ENCODE measurements at regions not wholly inside any gene's neighbourhood (a gene's known extent, or its start where the extent isn't known, plus 50 kb on each side); places are given as distances from the start of the nearest gene placed in this dataset.
"Not testable (repeated sequence)": the region's sequence is repeated elsewhere in the genome, so short reads cannot be mapped to it uniquely, and the experiment has no call there.

DNA sequence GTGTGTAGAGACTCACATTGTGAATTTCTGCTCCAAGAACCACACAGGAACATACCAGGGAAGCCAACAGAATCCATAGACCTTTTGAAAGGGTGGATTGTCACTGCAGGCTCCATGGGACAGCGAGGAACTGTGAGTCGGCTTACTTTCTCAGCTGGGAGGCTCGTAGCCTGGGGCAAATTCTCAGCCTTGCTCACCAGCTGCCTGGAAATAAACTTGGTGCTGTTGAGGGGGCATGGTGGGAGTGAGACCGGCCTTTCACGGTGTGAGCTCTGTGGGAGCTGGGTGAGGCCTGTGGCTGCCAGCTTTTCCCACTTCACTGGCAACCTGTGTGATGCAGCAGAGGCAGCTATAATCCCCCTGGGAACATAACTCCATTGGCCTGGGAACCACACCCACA, 146.6 kb upstream of the P2RY1 start:
- no peak overlapping the region for H3K4me3 Mint-ChIP-seq
- H3K4me1 ChIP-seq (ENCODE audit: control insufficient read depth, insufficient read depth, low read length): no peaks in the 10 kb centered on the region
- peaks cover 45% of the 10 kb centered on the region for H3K9me3 ChIP-seq (ENCODE audit: control insufficient read depth, low read length)
- no peak overlapping the region for H3K27ac ChIP-seq (ENCODE audit: low read depth, low read length)
- no peak overlapping the region for H3K9ac ChIP-seq (ENCODE audit: extremely low read depth, low read length, poor library complexity, severe bottlenecking)
- WGBS, 2 experiments (ENCODE audit: insufficient coverage in 1 of 2, insufficient read length in 1 of 2): 38 to 54% methylated on average over 4 to 5 of the region's 5 CpGs
- peaks cover 18% of the 10 kb centered on the region for H3K27me3 ChIP-seq (ENCODE audit: control insufficient read depth, insufficient read depth, low read length, poor library complexity, severe bottlenecking)
- H3K9me3 Mint-ChIP-seq: peaks cover 19% of the 10 kb centered on the region
- no peak overlapping the region for H3K27ac Mint-ChIP-seq
- peak; percentile 64 for DNase-seq
- H3K36me3 Mint-ChIP-seq (ENCODE audit: low read depth): peaks cover 2% of the 10 kb centered on the region
- H3K36me3 ChIP-seq (ENCODE audit: control insufficient read depth, insufficient read depth, low read length): no peaks in the 10 kb centered on the region
- peaks cover 19% of the 10 kb centered on the region for H3K4me1 Mint-ChIP-seq
- no peak for TF ChIP-seq CTCF (conservative IDR thresholded peaks at IDR 0.05)
- H3K4me3 ChIP-seq (ENCODE audit: low read length): no peak overlapping the region
- H3K27me3 Mint-ChIP-seq (ENCODE audit: insufficient read depth): peaks cover 41% of the 10 kb centered on the region

GRCh38 chr3:152692326-152692725, 142.6 kb upstream of the P2RY1 start:
- H3K4me1 Mint-ChIP-seq: peaks cover 16% of the 10 kb centered on the region

DNA sequence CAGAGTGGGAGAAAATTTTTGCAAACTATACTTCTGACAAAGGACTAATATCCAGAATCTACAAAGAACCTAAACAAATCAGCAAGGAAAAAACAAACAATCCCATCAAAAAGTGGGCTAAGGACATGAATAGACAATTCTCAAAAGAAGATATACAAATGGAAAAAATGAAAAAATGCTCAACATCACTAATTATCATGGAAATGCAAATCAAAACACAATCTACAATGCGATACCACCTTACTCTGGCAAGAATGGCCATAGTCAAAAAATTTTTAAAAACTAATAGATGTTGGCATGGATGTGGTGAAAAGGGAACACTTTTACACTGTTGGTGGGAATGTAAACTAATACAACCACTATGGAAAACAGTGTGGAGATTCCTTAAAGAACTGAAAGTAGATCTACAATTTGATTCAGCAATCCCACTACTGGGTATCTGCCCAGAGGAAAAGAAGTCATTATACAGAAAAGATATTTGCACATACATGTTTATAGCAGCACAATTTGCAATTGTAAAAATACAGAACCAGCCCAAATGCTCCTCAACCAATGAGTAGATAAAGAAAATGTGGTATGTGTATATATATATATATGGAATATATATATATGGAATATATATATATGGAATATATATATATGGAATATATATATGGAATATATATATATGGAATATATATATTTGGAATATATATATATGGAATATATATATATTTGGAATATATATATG, 141.2 kb upstream of the P2RY1 start:
- not testable (repeated sequence) for H3K36me3 ChIP-seq (ENCODE audit: control insufficient read depth, insufficient read depth, low read length); H3K27ac ChIP-seq (ENCODE audit: low read depth, low read length); H3K4me1 ChIP-seq (ENCODE audit: control insufficient read depth, insufficient read depth, low read length); H3K27ac Mint-ChIP-seq; H3K9ac ChIP-seq (ENCODE audit: extremely low read depth, low read length, poor library complexity, severe bottlenecking); H3K36me3 Mint-ChIP-seq (ENCODE audit: low read depth); H3K4me3 Mint-ChIP-seq; H3K4me3 ChIP-seq (ENCODE audit: low read length); DNase-seq
- peaks cover 10% of the 10 kb centered on the region for H3K27me3 ChIP-seq (ENCODE audit: control insufficient read depth, insufficient read depth, low read length, poor library complexity, severe bottlenecking)
- peaks cover 11% of the 10 kb centered on the region for H3K9me3 ChIP-seq (ENCODE audit: control insufficient read depth, low read length)
- Mint-ChIP-seq H3K4me1 (peaks cover 15% of the 10 kb centered on the region), H3K9me3 (peaks cover 10% of the 10 kb centered on the region), H3K27me3 (ENCODE audit: insufficient read depth) (peaks cover 37% of the 10 kb centered on the region)
- WGBS, 2 experiments (ENCODE audit: insufficient coverage in 1 of 2, insufficient read length in 1 of 2): 100% methylated on average over 1 of the region's 1 CpG; no CpG with 5 or more reads in 1 of the 2 experiments

More at GRCh38 chr3:152692326-152692725, 142.6 kb upstream of the P2RY1 start:
- not testable (repeated sequence) for H3K36me3 ChIP-seq (ENCODE audit: control insufficient read depth, insufficient read depth, low read length); DNase-seq; H3K27ac Mint-ChIP-seq; H3K4me3 ChIP-seq (ENCODE audit: low read length); H3K9ac ChIP-seq (ENCODE audit: extremely low read depth, low read length, poor library complexity, severe bottlenecking); H3K27ac ChIP-seq (ENCODE audit: low read depth, low read length); H3K4me1 ChIP-seq (ENCODE audit: control insufficient read depth, insufficient read depth, low read length); H3K36me3 Mint-ChIP-seq (ENCODE audit: low read depth); H3K4me3 Mint-ChIP-seq
- Mint-ChIP-seq H3K27me3 (ENCODE audit: insufficient read depth) (peaks cover 44% of the 10 kb centered on the region), H3K9me3 (peaks cover 10% of the 10 kb centered on the region)
- Histone ChIP-seq H3K9me3 (ENCODE audit: control insufficient read depth, low read length) (peaks cover 11% of the 10 kb centered on the region), H3K27me3 (ENCODE audit: control insufficient read depth, insufficient read depth, low read length, poor library complexity, severe bottlenecking) (peaks cover 18% of the 10 kb centered on the region)
- 94% methylated on average over 2 of the region's 2 CpGs; no CpG with 5 or more reads in 1 of the 2 experiments for WGBS, 2 experiments (ENCODE audit: insufficient coverage in 1 of 2, insufficient read length in 1 of 2)

DNA sequence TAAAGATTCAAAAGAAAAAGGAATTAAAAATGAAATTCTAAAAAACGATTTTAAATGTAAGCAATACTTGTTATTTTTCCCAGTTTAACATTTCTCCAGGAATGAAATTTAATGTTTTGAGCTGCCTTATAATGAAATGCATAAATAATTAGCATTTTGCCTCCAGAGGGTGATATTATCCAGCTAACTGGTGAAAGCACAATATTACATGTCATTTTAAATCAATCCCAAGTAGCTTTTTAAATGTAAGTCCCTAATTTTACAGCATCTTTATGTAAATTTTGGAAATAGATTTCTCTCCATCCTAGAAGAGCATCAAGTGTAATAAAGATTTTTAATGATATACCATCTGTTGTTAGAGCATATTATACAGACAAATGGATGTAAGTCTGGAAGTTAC, 139.1 kb upstream of the P2RY1 start:
- TF ChIP-seq CTCF (conservative IDR thresholded peaks at IDR 0.05): no peak
- WGBS, 2 experiments (ENCODE audit: insufficient coverage in 1 of 2, insufficient read length in 1 of 2): 92% methylated on average over 1 of the region's 1 CpG; no CpG with 5 or more reads in 1 of the 2 experiments
- H3K4me3 ChIP-seq (ENCODE audit: low read length): no peak overlapping the region
- no peaks in the 10 kb centered on the region for H3K36me3 Mint-ChIP-seq (ENCODE audit: low read depth)
- no peak overlapping the region for H3K4me3 Mint-ChIP-seq
- H3K36me3 ChIP-seq (ENCODE audit: control insufficient read depth, insufficient read depth, low read length): no peaks in the 10 kb centered on the region
- no peak overlapping the region for H3K27ac Mint-ChIP-seq
- H3K9me3 ChIP-seq (ENCODE audit: control insufficient read depth, low read length): peaks cover 4% of the 10 kb centered on the region
- H3K4me1 ChIP-seq (ENCODE audit: control insufficient read depth, insufficient read depth, low read length): no peaks in the 10 kb centered on the region
- no peak for DNase-seq
- no peaks in the 10 kb centered on the region for H3K9me3 Mint-ChIP-seq
- H3K27me3 ChIP-seq (ENCODE audit: control insufficient read depth, insufficient read depth, low read length, poor library complexity, severe bottlenecking): peaks cover 5% of the 10 kb centered on the region
- H3K27ac ChIP-seq (ENCODE audit: low read depth, low read length): no peak overlapping the region
- no peaks in the 10 kb centered on the region for H3K4me1 Mint-ChIP-seq
- H3K27me3 Mint-ChIP-seq (ENCODE audit: insufficient read depth): peaks cover 22% of the 10 kb centered on the region
- no peak overlapping the region for H3K9ac ChIP-seq (ENCODE audit: extremely low read depth, low read length, poor library complexity, severe bottlenecking)

All from endodermal cell (in vitro differentiated cells).